ENCODE measurements at regions not wholly inside any gene's neighbourhood (a gene's known extent, or its start where the extent isn't known, plus 50 kb on each side); places are given as distances from the start of the nearest gene placed in this dataset.
A peak's percentile ranks its signal among the peaks of the same experiment; 100 is the strongest.

DNA sequence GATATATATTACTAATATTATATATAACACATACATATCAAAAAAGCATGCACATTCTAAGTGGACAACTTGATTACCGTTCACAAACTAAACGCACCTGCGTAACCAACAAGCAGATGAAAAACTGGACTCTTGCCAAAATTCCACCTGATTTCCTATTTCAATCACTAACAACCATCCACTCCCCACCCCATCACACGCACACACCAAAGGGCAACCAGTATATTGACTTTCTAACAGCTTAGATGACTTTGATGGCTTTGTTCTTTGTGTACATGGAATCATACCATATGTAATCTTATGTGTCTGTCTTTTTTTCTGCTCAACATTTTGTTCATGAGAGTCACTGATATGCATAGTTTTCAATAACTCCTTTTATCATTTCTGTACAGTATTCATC, 496.8 kb upstream of the ARRDC4 start:
- Mint-ChIP-seq H3K4me1 (no peaks in the 10 kb centered on the region), H3K27ac (no peak overlapping the region), H3K4me3 (no peak overlapping the region), H3K9me3 (no peaks in the 10 kb centered on the region), H3K27me3 (ENCODE audit: low read depth, poor library complexity) (peaks cover 38% of the 10 kb centered on the region), H3K36me3 (ENCODE audit: low read depth) (no peaks in the 10 kb centered on the region)
- TF ChIP-seq, protein P1, sequence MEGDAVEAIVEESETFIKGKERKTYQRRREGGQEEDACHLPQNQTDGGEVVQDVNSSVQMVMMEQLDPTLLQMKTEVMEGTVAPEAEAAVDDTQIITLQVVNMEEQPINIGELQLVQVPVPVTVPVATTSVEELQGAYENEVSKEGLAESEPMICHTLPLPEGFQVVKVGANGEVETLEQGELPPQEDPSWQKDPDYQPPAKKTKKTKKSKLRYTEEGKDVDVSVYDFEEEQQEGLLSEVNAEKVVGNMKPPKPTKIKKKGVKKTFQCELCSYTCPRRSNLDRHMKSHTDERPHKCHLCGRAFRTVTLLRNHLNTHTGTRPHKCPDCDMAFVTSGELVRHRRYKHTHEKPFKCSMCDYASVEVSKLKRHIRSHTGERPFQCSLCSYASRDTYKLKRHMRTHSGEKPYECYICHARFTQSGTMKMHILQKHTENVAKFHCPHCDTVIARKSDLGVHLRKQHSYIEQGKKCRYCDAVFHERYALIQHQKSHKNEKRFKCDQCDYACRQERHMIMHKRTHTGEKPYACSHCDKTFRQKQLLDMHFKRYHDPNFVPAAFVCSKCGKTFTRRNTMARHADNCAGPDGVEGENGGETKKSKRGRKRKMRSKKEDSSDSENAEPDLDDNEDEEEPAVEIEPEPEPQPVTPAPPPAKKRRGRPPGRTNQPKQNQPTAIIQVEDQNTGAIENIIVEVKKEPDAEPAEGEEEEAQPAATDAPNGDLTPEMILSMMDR (IDR thresholded peaks at IDR 0.05) = no peak
- no peak for DNase-seq

DNA sequence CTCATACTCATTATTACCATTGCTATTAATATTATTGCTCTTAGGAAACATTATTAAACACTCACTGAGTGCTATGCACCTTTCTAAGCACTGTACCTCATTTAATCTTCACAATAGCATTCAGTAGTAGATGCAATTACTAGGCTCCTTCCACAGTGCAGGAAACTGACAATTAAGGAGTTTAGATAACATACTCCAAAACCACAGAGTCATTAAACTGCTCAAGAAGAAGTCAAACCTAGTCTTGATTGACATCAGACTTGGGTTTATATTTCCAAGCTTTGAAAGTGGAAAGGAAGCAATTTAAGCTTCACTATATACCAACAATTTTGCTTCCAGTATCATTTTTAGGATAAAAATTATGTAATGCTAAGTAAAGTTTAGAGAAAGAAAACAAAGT, 490.1 kb upstream of the ARRDC4 start:
- H3K36me3 Mint-ChIP-seq (ENCODE audit: low read depth) = no peaks in the 10 kb centered on the region
- no peak overlapping the region for H3K4me3 Mint-ChIP-seq
- no peak overlapping the region for H3K27ac Mint-ChIP-seq
- no peak for DNase-seq
- H3K27me3 Mint-ChIP-seq (ENCODE audit: low read depth, poor library complexity) = peaks cover 19% of the 10 kb centered on the region
- no peaks in the 10 kb centered on the region for H3K4me1 Mint-ChIP-seq
- peaks cover 12% of the 10 kb centered on the region for H3K9me3 Mint-ChIP-seq
- TF ChIP-seq, protein P1 (IDR thresholded peaks at IDR 0.05) = no peak

DNA sequence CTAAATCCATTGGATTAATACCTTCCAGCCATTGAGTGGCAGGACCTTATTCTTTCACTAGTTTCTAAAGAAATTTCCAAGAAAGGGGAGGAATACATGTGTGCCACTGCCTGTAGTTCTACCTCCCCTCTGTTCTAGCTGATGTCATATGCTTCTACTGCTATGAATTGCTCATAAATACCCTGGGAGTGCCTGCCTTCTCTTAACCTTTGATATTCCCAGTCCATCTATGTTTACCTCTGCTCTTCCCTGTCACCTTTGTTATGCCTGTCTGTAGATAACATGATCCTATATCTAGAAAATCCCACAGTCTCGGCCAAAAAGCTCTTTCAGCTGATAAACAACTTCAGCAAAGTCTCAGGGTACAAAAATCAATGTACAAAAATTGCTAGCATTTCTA, 486.9 kb upstream of the ARRDC4 start:
- no peak overlapping the region for H3K4me3 Mint-ChIP-seq
- no peaks in the 10 kb centered on the region for H3K4me1 Mint-ChIP-seq
- no peaks in the 10 kb centered on the region for H3K36me3 Mint-ChIP-seq (ENCODE audit: low read depth)
- no peak overlapping the region for H3K27ac Mint-ChIP-seq
- no peaks in the 10 kb centered on the region for H3K27me3 Mint-ChIP-seq (ENCODE audit: low read depth, poor library complexity)
- TF ChIP-seq, protein P1 (IDR thresholded peaks at IDR 0.05) = no peak
- H3K9me3 Mint-ChIP-seq = peaks cover 16% of the 10 kb centered on the region
- DNase-seq = no peak

DNA sequence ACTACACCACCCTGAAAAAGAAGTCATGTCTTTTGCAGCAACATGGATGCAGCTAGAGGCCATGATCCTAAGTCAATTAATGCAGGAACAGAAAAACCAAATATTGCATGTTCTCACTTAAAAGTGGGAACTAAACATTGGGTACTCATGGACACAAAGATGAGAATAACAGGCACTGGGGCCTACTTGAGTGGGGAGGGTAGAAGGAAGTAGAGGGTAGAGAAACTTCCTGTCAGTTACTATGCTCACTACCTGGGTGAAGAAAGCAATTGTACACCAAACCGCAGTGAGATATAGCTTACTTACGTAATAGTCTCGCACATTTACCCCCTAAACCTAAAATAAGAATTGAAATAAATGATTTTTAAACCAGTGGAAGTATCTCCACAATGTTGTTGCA, 480.5 kb upstream of the ARRDC4 start:
- peaks cover 8% of the 10 kb centered on the region for H3K27me3 Mint-ChIP-seq (ENCODE audit: low read depth, poor library complexity)
- peaks cover 6% of the 10 kb centered on the region for H3K36me3 Mint-ChIP-seq (ENCODE audit: low read depth)
- H3K27ac Mint-ChIP-seq = no peak overlapping the region
- peaks cover 16% of the 10 kb centered on the region for H3K9me3 Mint-ChIP-seq
- no peak for DNase-seq
- H3K4me1 Mint-ChIP-seq = peaks cover 4% of the 10 kb centered on the region
- H3K4me3 Mint-ChIP-seq = no peak overlapping the region
- TF ChIP-seq, protein P1 (IDR thresholded peaks at IDR 0.05) = no peak

DNA sequence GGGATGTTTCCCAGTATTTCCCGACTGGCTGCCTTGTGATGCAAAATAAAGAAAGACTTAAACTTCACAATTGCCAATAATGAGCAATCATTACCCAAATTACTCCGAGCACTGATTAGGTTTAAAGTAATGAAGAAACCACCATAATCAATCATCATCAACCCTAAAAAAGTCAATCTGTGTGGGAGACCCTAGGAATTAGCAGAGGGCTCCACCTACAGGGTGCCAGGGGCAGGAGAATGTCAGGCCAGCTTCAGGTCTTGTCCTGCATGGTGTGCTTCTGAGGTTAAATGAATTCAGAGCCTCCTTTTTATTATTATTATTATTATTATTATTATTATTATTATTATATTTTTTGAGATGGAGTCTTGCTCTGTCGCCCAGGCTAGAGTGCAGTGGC, 478.0 kb upstream of the ARRDC4 start:
- Mint-ChIP-seq H3K27ac (no peak overlapping the region), H3K27me3 (ENCODE audit: low read depth, poor library complexity) (peaks cover 13% of the 10 kb centered on the region), H3K4me3 (no peak overlapping the region), H3K36me3 (ENCODE audit: low read depth) (peaks cover 6% of the 10 kb centered on the region), H3K4me1 (peaks cover 4% of the 10 kb centered on the region), H3K9me3 (peaks cover 21% of the 10 kb centered on the region)
- TF ChIP-seq, protein P1 (IDR thresholded peaks at IDR 0.05) = peak; percentile 48
- peak; percentile 31 for DNase-seq

DNA sequence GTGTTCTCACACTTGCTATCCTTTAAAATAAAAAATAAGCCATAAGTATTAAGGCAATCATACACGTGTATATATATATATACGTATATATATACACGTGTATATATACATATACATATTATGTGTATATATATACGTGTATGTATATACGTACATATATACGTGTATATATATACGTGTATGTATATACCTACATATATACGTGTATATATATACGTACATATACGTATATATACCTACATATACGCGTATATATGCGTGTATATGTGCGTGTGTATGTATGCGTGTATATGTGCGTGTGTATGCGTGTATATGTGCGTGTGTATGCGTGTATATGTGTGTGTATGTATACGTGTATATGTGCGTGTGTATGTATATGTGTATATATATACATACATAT, 477.3 kb upstream of the ARRDC4 start:
- Mint-ChIP-seq H3K27me3 (ENCODE audit: low read depth, poor library complexity) (peaks cover 17% of the 10 kb centered on the region), H3K4me3 (no peak overlapping the region), H3K36me3 (ENCODE audit: low read depth) (peaks cover 6% of the 10 kb centered on the region), H3K27ac (no peak overlapping the region), H3K9me3 (peaks cover 21% of the 10 kb centered on the region), H3K4me1 (peaks cover 4% of the 10 kb centered on the region)
- DNase-seq = no peak
- TF ChIP-seq, protein P1 (IDR thresholded peaks at IDR 0.05) = no peak
